AG09319 (cell line): ENCODE measurements at regions not wholly inside any gene's neighbourhood (a gene's known extent, or its start where the extent isn't known, plus 50 kb on each side); places are given as distances from the start of the nearest gene placed in this dataset.

Source experiments
- DNase-seq: peaks from one replicate; pipeline ENCODE4 v3.0.0-alpha.2; 2010; ENCODE audit warnings: low read depth; ENCODE audit errors: extremely low read depth
- TF ChIP-seq, protein P1 (sequence below): IDR thresholded peaks from 2 replicates; pipeline ENCODE4 v1.5.1; 2011; ENCODE audit warnings: low read depth, mild to moderate bottlenecking, inconsistent platforms, low read length, moderate library complexity

DNA sequence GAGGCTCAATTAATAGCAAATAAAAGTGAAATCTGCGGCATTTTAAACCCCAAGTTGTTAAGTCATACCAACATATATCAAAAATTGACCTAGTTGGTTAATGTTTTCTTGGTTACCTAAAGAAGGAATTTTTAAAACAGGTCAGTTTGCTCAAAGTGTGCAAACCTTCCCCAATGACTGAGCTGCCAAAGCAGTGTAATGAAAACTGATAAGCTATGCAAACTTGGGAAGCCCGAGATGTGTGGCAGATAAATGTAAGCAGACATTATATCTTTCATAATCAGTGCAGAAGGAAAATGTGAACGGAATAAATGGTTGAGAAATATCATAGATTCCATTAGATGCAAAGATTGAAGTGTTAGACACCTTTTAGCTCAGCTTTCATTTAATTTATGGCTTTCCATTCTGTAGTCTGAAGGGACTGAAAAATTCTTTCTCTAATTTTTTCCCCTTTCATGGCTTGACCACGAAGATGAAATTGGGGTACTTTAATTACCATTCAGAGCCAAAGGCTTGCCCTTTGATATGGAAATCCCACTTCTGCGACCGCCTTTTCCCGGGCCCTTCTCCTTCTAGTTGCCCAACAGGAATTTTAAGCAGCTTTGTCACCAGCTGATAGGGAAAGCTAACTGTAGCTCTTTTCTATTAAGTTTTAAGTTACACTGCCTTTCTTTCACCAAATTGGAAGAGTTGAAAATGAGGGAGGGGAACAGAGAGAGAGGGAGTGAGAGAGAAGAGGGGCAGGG, 306.6 kb upstream of the SOX5 start:
- TF ChIP-seq, protein P1, sequence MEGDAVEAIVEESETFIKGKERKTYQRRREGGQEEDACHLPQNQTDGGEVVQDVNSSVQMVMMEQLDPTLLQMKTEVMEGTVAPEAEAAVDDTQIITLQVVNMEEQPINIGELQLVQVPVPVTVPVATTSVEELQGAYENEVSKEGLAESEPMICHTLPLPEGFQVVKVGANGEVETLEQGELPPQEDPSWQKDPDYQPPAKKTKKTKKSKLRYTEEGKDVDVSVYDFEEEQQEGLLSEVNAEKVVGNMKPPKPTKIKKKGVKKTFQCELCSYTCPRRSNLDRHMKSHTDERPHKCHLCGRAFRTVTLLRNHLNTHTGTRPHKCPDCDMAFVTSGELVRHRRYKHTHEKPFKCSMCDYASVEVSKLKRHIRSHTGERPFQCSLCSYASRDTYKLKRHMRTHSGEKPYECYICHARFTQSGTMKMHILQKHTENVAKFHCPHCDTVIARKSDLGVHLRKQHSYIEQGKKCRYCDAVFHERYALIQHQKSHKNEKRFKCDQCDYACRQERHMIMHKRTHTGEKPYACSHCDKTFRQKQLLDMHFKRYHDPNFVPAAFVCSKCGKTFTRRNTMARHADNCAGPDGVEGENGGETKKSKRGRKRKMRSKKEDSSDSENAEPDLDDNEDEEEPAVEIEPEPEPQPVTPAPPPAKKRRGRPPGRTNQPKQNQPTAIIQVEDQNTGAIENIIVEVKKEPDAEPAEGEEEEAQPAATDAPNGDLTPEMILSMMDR, result no peak
- no peak for DNase-seq

DNA sequence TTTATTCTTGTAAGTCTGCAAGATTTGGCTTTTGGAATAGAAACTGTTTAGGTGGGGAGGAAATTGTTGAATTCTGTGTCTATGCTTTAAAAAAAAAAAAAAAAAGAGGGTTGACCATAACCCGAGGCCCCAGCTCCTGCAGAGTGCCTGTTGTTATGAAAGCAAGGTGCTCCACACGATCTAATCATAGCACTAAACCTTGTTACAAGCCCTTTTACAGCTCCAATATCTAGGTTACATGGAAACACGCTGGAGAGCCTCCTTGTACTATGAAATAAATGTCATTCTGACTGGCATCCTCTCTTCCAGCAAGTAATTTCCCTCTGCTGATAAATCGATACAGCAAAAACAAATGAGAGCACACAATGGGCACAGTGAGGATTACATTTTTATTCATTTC, 303.1 kb upstream of the SOX5 start:
- TF ChIP-seq, protein P1, result no peak

DNA sequence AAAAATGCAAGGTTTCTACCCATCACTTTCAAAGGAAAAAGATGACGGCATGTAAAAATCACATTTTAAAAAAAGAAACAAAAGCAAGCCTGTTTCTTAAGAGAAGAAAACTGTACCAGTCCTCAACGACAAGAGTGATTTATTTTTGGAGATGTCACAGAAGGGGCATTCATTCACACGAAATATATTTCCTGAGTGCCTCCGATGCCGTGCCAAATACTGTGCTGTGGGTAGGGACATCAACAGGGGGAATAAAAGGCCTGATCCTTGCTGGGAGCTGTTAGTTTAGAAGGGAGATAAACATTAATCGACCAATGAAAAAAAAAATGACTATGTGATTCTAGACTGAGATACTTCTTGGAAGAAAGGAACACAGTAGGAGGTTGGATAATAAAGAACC, 297.5 kb upstream of the SOX5 start:
- TF ChIP-seq, protein P1, result no peak
- no peak for DNase-seq

More for the DNA sequence above, 303.1 kb upstream of the SOX5 start:
- DNase-seq, result no peak

DNA sequence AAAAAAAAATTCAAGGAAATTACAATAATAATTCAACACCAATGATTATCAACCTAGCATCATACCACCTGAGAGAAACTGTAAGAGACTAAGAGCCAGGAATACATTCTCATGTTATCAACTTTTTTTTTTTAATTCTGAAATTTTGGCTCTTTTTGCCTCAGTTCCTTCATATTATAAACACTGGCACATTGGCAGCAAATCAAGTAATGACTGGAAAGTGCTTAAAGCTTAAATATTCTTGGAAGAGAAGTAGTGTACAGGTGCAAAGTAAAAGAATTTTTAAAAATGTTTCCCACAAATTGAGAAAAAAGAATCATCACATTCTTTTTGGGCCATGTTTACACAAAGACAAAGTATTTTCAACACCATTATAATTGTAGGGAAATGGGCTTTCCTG, 296.9 kb upstream of the SOX5 start:
- no peak for DNase-seq
- TF ChIP-seq, protein P1, result no peak

DNA sequence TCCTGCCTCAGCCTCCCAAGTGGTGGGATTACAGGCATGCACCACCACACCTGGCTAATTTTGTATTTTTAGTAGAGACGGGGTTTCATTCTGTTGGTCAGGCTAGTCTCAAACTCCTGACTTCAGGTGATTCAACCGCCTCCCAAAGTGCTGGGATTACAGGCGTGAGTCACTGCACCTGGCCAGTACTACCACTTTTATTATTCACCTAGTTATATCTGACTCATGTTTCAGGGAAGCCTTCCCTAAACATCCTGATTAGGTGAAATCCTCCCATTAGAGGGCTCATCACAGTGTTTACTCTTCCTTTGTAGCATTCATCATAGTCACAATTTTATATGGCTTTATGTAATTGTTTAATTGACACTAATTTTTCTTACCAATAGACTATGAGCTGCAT, 295.3 kb upstream of the SOX5 start:
- TF ChIP-seq, protein P1, result no peak
- no peak for DNase-seq

DNA sequence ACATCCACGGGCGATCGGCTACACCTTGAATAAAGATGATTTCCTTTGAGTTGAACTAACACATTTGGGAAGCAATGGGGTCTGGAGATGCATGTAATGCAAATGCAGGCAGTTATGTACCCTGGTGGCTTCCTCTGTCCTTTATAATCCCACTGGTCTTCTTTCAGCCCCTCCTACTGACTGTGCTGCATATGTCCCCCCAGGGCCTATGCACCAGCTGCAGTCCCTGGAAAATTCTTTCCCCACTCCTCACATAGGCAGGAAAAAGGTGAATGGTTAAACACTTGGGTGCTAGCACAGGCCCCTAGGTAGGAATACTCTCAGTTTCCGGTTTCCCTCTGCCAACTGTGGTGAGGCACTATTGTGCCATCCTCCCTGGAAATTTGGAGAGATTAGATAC, 294.8 kb upstream of the SOX5 start:
- TF ChIP-seq, protein P1, result no peak

DNA sequence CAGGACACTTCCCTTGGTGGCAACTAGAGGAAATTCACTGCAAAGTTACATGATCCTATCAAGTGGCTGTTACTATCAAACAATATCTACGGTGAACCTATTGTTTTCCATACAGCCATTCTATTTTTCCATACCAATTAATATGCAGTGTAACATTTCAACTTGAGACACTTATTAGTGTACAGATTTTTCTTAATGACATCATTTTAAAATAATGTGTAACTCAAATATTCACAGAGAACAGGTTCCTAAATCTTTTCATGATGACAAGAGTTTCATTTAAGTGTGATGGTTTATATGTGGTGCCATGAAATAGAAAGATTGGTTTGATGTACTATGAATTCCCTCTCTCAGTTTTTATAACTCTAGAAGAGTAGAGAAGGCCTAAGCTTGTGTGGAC, 291.2 kb upstream of the SOX5 start:
- no peak for DNase-seq
- TF ChIP-seq, protein P1, result no peak

More for the DNA sequence above, 294.8 kb upstream of the SOX5 start:
- no peak for DNase-seq
